ENCODE measurements at regions not wholly inside any gene's neighbourhood (a gene's known extent, or its start where the extent isn't known, plus 50 kb on each side); places are given as distances from the start of the nearest gene placed in this dataset.
A peak's percentile ranks its signal among the peaks of the same experiment; 100 is the strongest.

DNA sequence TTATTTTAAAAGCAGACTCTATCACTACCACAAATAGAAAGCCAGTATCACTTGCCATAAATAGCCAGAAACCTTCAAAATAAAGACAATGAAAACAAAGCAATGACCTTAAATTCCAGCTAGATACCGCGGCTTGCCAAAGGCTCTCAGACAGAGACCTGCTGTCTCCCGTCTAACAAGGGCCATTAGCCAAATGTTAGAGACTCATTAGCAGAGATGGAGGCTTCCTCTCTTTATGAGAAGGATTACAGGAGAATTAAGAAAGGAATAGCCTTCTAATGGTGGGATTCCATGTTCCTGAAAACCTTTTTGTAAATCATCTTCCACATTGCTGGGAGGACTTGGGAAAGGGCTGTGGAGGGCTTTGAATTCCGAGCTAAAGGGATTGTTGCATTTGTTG, 206.7 kb downstream of the AACS start:
- no peak for DNase-seq (ENCODE audit: low read depth)

DNA sequence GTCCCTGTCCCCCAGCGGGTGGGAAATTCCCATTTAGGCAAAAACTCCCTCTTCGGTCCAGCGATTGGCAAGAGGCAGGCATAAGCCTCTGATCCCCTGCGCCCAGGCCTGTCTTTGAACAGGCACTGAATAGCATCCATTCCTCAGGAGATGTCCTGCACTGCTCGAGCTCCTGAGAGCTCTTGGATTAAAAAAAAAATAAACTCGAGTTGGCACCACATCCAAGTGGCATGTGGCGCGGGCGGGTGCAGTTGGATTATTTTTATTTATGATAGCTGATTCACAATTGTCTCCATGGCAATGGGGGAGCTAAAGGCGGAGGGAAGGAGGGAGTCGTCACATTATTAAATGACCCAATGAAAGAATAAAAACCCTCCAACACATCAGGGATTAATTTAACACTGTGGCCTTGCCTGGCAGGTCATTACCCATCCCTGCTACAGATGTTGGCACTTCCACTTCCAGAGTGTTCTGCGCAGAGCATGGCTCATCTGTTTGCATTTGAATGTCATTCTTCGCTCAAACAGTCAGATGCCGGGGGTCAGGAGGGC, 207.2 kb downstream of the AACS start:
- DNase-seq (ENCODE audit: low read depth): no peak

GRCh38 chr12:125276567-125276966, 211.3 kb downstream of the AACS start:
- no peak for DNase-seq (ENCODE audit: low read depth)

- DNase-seq (ENCODE audit: low read depth): no peak
Observed at GRCh38 chr12:125280482-125281377, 215.5 kb downstream of the AACS start.

GRCh38 chr12:125282921-125283320, 217.7 kb downstream of the AACS start:
- DNase-seq (ENCODE audit: low read depth): no peak

- no peak for DNase-seq (ENCODE audit: low read depth)
Observed at GRCh38 chr12:125283521-125283920, 218.3 kb downstream of the AACS start.

DNA sequence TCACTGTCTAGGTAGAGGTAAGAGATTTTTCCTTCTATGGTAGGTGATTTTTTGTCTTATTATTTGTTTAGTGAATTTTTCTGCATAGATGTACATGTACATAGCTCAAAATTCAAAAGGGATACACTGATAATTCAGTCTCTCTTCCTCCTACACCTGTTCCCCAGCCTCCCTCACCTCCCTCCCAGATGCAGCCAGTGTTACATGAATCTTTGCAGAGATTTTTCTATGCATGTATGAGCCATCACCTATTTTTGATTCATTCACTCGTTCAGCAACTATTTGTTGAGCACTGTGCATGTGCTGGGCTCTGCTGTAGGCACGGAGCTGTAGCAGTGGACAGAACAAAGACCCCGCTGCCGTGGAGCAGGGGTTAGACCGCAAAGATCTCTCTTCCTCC, 218.9 kb downstream of the AACS start:
- DNase-seq (ENCODE audit: low read depth): no peak

- DNase-seq (ENCODE audit: low read depth): peak; percentile 5
Observed at GRCh38 chr12:125284945-125285685, 219.9 kb downstream of the AACS start.

DNA sequence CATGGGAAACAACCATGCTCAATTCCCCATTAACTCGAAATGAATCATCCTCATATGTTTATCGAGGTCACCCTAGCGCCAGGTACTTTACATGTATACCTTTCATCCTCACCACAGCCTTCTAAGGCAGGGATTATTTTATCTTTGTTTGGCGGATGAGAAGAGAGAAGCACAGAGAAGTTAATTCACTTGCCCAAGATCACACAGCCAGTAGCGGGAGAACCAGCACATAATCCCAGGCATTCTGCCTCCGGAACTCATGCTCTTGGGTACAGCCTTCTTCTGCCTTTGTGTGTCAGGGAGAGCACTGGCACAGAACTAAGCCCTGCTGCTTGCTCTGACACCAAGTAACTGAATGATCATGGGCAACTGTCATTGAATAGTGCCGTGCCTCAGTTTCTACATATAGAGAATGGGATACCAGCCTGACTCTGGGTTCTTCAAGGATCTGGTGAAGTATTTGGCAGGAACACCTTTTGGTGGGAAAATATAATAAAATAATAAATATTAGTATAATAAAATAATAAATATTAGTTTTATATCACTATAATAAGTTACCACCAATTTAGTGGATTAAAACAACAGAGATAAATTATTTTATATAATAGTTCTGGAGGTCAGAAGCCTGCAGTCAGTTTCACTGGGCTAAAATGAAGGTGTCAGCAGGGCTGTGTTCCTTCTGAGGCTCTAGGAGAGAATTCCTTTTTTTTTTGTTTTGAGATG, 220.9 kb downstream of the AACS start:
- DNase-seq (ENCODE audit: low read depth): no peak

- DNase-seq (ENCODE audit: low read depth): no peak
Observed at GRCh38 chr12:125287155-125287847, 222.1 kb downstream of the AACS start.

GRCh38 chr12:125288931-125289928, 224.0 kb downstream of the AACS start:
- DNase-seq (ENCODE audit: low read depth): no peak

- DNase-seq (ENCODE audit: low read depth): no peak
Observed at GRCh38 chr12:125289970-125290369, 224.7 kb downstream of the AACS start.

DNA sequence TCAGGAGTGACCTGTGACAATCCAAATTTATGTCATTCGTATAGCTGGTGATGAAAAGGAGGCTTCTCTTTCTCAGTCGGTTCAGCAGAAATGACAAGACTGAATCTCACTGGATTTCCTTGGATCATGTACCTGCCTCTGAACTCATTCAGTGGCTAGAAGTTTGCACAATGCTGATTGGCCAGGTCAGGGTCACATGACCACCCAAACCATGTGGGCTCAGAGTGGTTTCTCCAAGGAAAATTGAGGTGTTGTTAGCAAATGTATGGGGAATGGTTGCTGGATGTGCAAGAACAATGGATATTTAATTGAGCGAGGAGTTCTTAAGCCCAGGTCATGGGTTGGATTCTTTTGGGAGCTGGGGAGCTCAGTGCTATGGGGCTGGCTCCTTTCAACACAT, 227.5 kb downstream of the AACS start:
- DNase-seq (ENCODE audit: low read depth): no peak

- DNase-seq (ENCODE audit: low read depth): no peak
Observed at GRCh38 chr12:125295550-125295949, 230.3 kb downstream of the AACS start.

- no peak for DNase-seq (ENCODE audit: low read depth)
Observed at GRCh38 chr12:125296701-125297100, 231.5 kb downstream of the AACS start.

- DNase-seq (ENCODE audit: low read depth): no peak
Observed at GRCh38 chr12:125299840-125300239, 234.6 kb downstream of the AACS start.

- DNase-seq (ENCODE audit: low read depth): no peak
Observed at GRCh38 chr12:125300249-125300648, 235.0 kb downstream of the AACS start.

DNA sequence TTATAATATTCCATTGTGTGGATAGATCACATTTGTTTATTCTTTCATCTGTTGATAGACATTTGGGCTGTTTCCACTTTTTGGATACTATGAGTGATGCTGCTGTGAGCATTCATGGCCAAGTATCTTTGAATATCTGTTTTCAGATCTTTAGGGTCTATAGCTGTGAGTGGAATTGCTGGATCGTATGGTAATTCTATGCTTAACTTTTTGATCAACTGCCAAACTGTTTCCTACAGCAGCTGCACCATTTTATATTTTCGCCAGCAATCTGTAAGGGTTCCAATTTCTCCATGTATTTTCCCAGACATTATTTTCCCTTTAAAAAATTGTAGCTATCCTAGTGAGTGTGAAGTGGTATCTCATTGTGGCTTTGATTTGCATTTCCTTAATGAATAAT, 238.1 kb downstream of the AACS start:
- no peak for DNase-seq (ENCODE audit: low read depth)

DNA sequence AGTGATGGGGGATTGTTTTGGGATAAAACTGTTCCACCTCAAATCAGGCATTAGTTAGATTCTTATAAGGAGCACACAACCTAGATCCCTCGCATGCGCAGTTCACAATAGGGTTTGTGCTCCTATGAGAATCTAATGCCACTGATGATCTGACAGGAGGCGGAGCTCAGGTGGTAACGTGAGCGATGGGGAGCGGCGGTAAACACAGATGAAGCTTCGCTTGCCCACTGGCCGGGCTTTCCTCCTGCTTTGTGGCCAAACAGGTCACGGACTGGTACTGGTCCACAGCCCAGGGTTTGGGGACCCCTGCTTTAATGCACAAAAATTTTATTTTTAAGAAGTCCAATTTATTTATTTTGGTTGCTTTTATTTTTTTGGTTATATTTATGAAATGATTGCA, 238.8 kb downstream of the AACS start:
- no peak for DNase-seq (ENCODE audit: low read depth)

DNA sequence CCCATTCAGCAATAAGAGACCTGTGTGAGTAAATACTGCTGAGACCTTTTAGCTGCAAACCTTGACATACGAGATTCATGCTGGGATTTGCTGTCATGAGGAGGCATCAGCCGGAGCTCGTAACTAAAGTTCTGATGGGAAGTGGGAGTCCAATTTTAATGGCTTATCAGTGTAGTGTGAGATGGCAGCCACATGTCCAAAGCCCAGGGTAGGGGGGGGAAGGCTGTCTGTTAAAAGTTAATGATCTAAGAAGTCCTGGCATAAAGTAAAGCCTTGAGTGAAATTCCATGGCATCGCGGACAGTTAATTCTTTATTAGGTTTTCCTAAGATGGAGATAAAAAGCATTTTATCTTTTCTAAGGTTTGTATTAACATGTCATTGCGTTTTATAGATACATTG, 240.0 kb downstream of the AACS start:
- no peak for DNase-seq (ENCODE audit: low read depth)
